DOHH2 (cell line): ENCODE measurements at regions not wholly inside any gene's neighbourhood (a gene's known extent, or its start where the extent isn't known, plus 50 kb on each side); places are given as distances from the start of the nearest gene placed in this dataset.

Experiments
- EZH2phosphoT487 ChIP-seq: fragments of 200-600 bp; sonication (generic); IDR thresholded peaks from 2 replicates; pipeline ENCODE4 v1.6.1; 2017; ENCODE audit warnings: borderline replicate concordance, mild to moderate bottlenecking, antibody characterized with exemption, low read length, moderate library complexity, mixed read lengths
- TF ChIP-seq, protein P1 (sequence below): fragments of 200-600 bp; sonication (generic); IDR thresholded peaks from one replicate; pipeline ENCODE4 v1.5.1; 2014; ENCODE audit warnings: antibody characterized with exemption, mild to moderate bottlenecking, low read depth, low read length; ENCODE audit not compliant: poor library complexity, severe bottlenecking

DNA sequence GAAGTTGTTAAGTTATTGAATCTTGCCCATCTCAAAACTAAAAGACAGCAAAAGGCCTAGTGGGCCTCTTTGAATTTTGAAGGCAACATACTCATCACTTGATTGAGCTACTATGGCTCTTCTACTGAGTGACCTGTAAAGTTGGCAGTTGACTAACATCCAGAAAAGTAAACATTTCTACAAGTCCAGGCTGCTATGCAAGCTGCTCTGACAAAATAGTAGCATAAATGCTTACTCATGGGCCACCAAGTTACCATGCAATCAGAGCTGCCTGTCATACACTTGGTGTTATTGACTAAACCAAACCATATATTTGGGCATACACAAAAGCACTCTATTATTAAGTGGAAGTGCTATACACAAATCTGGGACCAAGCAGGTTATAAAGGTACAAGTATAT, 148.8 kb downstream of the DDX3Y start:
- no peak for TF ChIP-seq EZH2phosphoT487
- TF ChIP-seq, protein P1, sequence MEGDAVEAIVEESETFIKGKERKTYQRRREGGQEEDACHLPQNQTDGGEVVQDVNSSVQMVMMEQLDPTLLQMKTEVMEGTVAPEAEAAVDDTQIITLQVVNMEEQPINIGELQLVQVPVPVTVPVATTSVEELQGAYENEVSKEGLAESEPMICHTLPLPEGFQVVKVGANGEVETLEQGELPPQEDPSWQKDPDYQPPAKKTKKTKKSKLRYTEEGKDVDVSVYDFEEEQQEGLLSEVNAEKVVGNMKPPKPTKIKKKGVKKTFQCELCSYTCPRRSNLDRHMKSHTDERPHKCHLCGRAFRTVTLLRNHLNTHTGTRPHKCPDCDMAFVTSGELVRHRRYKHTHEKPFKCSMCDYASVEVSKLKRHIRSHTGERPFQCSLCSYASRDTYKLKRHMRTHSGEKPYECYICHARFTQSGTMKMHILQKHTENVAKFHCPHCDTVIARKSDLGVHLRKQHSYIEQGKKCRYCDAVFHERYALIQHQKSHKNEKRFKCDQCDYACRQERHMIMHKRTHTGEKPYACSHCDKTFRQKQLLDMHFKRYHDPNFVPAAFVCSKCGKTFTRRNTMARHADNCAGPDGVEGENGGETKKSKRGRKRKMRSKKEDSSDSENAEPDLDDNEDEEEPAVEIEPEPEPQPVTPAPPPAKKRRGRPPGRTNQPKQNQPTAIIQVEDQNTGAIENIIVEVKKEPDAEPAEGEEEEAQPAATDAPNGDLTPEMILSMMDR = no peak
